ENCODE measurements at regions not wholly inside any gene's neighbourhood (a gene's known extent, or its start where the extent isn't known, plus 50 kb on each side); places are given as distances from the start of the nearest gene placed in this dataset.

- no peak overlapping the region for H3K4me3 ChIP-seq (ENCODE audit: low read length)
- intact Hi-C loops (cut with DNase I, micrococcal nuclease), result no loop called here
- peaks cover 0 to 3% of the 10 kb centered on the region in 2 experiments for H3K27me3 ChIP-seq (ENCODE audit: control insufficient read depth in 1 of 2, insufficient read depth in 2 of 2, low read length in 2 of 2)
- H3K9me3 ChIP-seq (ENCODE audit: control insufficient read depth in 1 of 2, insufficient read depth in 1 of 2, low read length in 2 of 2), result peaks cover 0 to 10% of the 10 kb centered on the region in 2 experiments
- H3K36me3 Mint-ChIP-seq (ENCODE audit: low read depth), result no peaks in the 10 kb centered on the region
- no peaks in the 10 kb centered on the region for H3K9me3 Mint-ChIP-seq
- H3K27me3 Mint-ChIP-seq, result peaks cover 20% of the 10 kb centered on the region
- H3K36me3 ChIP-seq (ENCODE audit: insufficient read depth, low read length), result no peaks in the 10 kb centered on the region
- H3K27ac Mint-ChIP-seq, result no peak overlapping the region
- TF ChIP-seq CTCF (IDR thresholded peaks at IDR 0.05), result no peak
- CTCF ChIA-PET, result no interaction called here
- H3K4me1 ChIP-seq (ENCODE audit: insufficient read depth, low read length), result no peaks in the 10 kb centered on the region
- POLR2A ChIA-PET, result no interaction called here
- H3K4me3 Mint-ChIP-seq, result no peak overlapping the region
- H3K4me1 Mint-ChIP-seq (ENCODE audit: low read depth), result no peaks in the 10 kb centered on the region
- H3K27ac ChIP-seq (ENCODE audit: low read depth in 1 of 2, low read length in 2 of 2), result no peak overlapping the region
- no peak for DNase-seq
- no peak for ATAC-seq (ENCODE audit: poor library complexity)
Measured at GRCh38 chr7:156140447-156140846, 328.2 kb upstream of the SHH start.

GRCh38 chr7:156139633-156140032 lies 327.4 kb upstream of the SHH start:
- Histone ChIP-seq H3K27me3 (ENCODE audit: control insufficient read depth in 1 of 2, insufficient read depth in 2 of 2, low read length in 2 of 2) (peaks cover 0 to 3% of the 10 kb centered on the region in 2 experiments), H3K4me1 (ENCODE audit: insufficient read depth, low read length) (no peaks in the 10 kb centered on the region), H3K9me3 (ENCODE audit: control insufficient read depth in 1 of 2, insufficient read depth in 1 of 2, low read length in 2 of 2) (peaks cover 0 to 10% of the 10 kb centered on the region in 2 experiments), H3K4me3 (ENCODE audit: low read length) (no peak overlapping the region), H3K36me3 (ENCODE audit: insufficient read depth, low read length) (no peaks in the 10 kb centered on the region), H3K27ac (ENCODE audit: low read depth in 1 of 2, low read length in 2 of 2) (no peak overlapping the region)
- H3K4me3 Mint-ChIP-seq, result no peak overlapping the region
- DNase-seq (no peak), ATAC-seq (ENCODE audit: poor library complexity) (no peak)
- intact Hi-C loops (cut with DNase I, micrococcal nuclease), result no loop called here
- TF ChIP-seq CTCF (IDR thresholded peaks at IDR 0.05), result no peak
- POLR2A ChIA-PET, result no interaction called here
- CTCF ChIA-PET, result no interaction called here
- H3K4me1 Mint-ChIP-seq (ENCODE audit: low read depth), result no peaks in the 10 kb centered on the region
- no peaks in the 10 kb centered on the region for H3K9me3 Mint-ChIP-seq
- H3K36me3 Mint-ChIP-seq (ENCODE audit: low read depth), result no peaks in the 10 kb centered on the region
- peaks cover 14% of the 10 kb centered on the region for H3K27me3 Mint-ChIP-seq
- H3K27ac Mint-ChIP-seq, result no peak overlapping the region

GRCh38 chr7:156139112-156139511 lies 326.8 kb upstream of the SHH start:
- ATAC-seq (ENCODE audit: poor library complexity), result no peak
- POLR2A ChIA-PET, result no interaction called here
- intact Hi-C loops (cut with DNase I, micrococcal nuclease), result no loop called here
- peaks cover 0 to 3% of the 10 kb centered on the region in 2 experiments for H3K27me3 ChIP-seq (ENCODE audit: control insufficient read depth in 1 of 2, insufficient read depth in 2 of 2, low read length in 2 of 2)
- peaks cover 0 to 10% of the 10 kb centered on the region in 2 experiments for H3K9me3 ChIP-seq (ENCODE audit: control insufficient read depth in 1 of 2, insufficient read depth in 1 of 2, low read length in 2 of 2)
- TF ChIP-seq CTCF (IDR thresholded peaks at IDR 0.05), result no peak
- H3K36me3 ChIP-seq (ENCODE audit: insufficient read depth, low read length), result no peaks in the 10 kb centered on the region
- Mint-ChIP-seq H3K4me1 (ENCODE audit: low read depth) (no peaks in the 10 kb centered on the region), H3K27me3 (peaks cover 12% of the 10 kb centered on the region), H3K27ac (no peak overlapping the region), H3K9me3 (no peaks in the 10 kb centered on the region), H3K4me3 (no peak overlapping the region), H3K36me3 (ENCODE audit: low read depth) (no peaks in the 10 kb centered on the region)
- no peak overlapping the region for H3K27ac ChIP-seq (ENCODE audit: low read depth in 1 of 2, low read length in 2 of 2)
- CTCF ChIA-PET, result no interaction called here
- DNase-seq, result no peak
- no peaks in the 10 kb centered on the region for H3K4me1 ChIP-seq (ENCODE audit: insufficient read depth, low read length)
- H3K4me3 ChIP-seq (ENCODE audit: low read length), result no peak overlapping the region

All from CD4-positive, alpha-beta T cell (primary cell).